CD4-positive, alpha-beta T cell treated with Interleukin-4 for 1 hour (primary cell): ENCODE measurements at regions not wholly inside any gene's neighbourhood (a gene's known extent, or its start where the extent isn't known, plus 50 kb on each side); places are given as distances from the start of the nearest gene placed in this dataset.
"Not testable (repeated sequence)": the region's sequence is repeated elsewhere in the genome, so short reads cannot be mapped to it uniquely, and the experiment has no call there.

ENCODE experiments used
- DNase-seq, 2 donors: peaks; one replicate each; pipeline ENCODE4 v3.0.0-alpha.2; 2020 to 2022

- DNase-seq, result no peak
Observed at GRCh38 chr6:115540077-115540869, 520.4 kb downstream of the FRK start.

- DNase-seq, result no peak
Observed at GRCh38 chr6:115539531-115539930, 521.2 kb downstream of the FRK start.

- DNase-seq, result no peak
Observed at GRCh38 chr6:115524821-115525220, 535.9 kb downstream of the FRK start.

GRCh38 chr6:115521747-115522146 lies 538.9 kb downstream of the FRK start:
- not testable (repeated sequence) for DNase-seq

- DNase-seq, result no peak
Observed at GRCh38 chr6:115514656-115515055, 546.0 kb downstream of the FRK start.

- no peak for DNase-seq
Observed at GRCh38 chr6:115512923-115513322, 547.8 kb downstream of the FRK start.

GRCh38 chr6:115511771-115512170 lies 548.9 kb downstream of the FRK start:
- no peak for DNase-seq

- DNase-seq, result not testable (repeated sequence)
Observed at GRCh38 chr6:115502432-115502831, 558.3 kb downstream of the FRK start.

GRCh38 chr6:115495184-115495583 lies 565.5 kb downstream of the FRK start:
- DNase-seq, result no peak

GRCh38 chr6:115487331-115487730 lies 573.4 kb downstream of the FRK start:
- DNase-seq, result no peak

GRCh38 chr6:115485400-115485799 lies 575.3 kb downstream of the FRK start:
- DNase-seq, result no peak

GRCh38 chr6:115480543-115480942 lies 580.1 kb downstream of the FRK start:
- DNase-seq, result not testable (repeated sequence)

- DNase-seq, result no peak
Observed at GRCh38 chr6:115474443-115475041, 586.1 kb downstream of the FRK start.

- no peak for DNase-seq
Observed at GRCh38 chr6:115468272-115469005, 592.3 kb downstream of the FRK start.

GRCh38 chr6:115467726-115468125 lies 593.0 kb downstream of the FRK start:
- no peak for DNase-seq

GRCh38 chr6:115460913-115461312 lies 599.8 kb downstream of the FRK start:
- no peak for DNase-seq

- DNase-seq, result no peak
Observed at GRCh38 chr6:115456848-115457247, 603.8 kb downstream of the FRK start.

- DNase-seq, result no peak
Observed at GRCh38 chr6:115443825-115444478, 616.7 kb downstream of the FRK start.

- DNase-seq, result no peak
Observed at GRCh38 chr6:115442323-115442722, 618.4 kb downstream of the FRK start.

GRCh38 chr6:115441651-115442050 lies 619.0 kb downstream of the FRK start:
- DNase-seq, result no peak

- DNase-seq, result no peak
Observed at GRCh38 chr6:115415378-115415777, 645.3 kb downstream of the FRK start.

GRCh38 chr6:115414916-115415315 lies 645.8 kb downstream of the FRK start:
- DNase-seq, result not testable (repeated sequence)

- no peak for DNase-seq
Observed at GRCh38 chr6:115411756-115412155, 648.9 kb downstream of the FRK start.
